Lower leg skin (tissue), 3 donors: ENCODE measurements at regions not wholly inside any gene's neighbourhood (a gene's known extent, or its start where the extent isn't known, plus 50 kb on each side); places are given as distances from the start of the nearest gene placed in this dataset.

ENCODE experiments used
- CTCF ChIP-seq, 3 donors: fragments of 450-650 bp; IDR thresholded peaks; one replicate each; pipeline ENCODE4 v1.5.1; 2016; ENCODE audit warnings: antibody characterized with exemption in 3 of 3, mild to moderate bottlenecking in 3 of 3, moderate library complexity in 2 of 3
- POLR2A ChIP-seq, 2 donors: fragments of 450-650 bp; IDR thresholded peaks; one replicate each; pipeline ENCODE4 v1.6.1; 2016 to 2017; ENCODE audit warnings: antibody characterized with exemption in 2 of 2, mild to moderate bottlenecking in 1 of 2, moderate library complexity in 1 of 2

- no peak for TF ChIP-seq CTCF (IDR thresholded peaks at IDR 0.05)
- no peak for TF ChIP-seq POLR2A (IDR thresholded peaks at IDR 0.05)
Observed at GRCh38 chr6:105607636-105608621, 205.0 kb upstream of the PREP start.
